Small intestine (tissue), 7 donors: ENCODE measurements at regions not wholly inside any gene's neighbourhood (a gene's known extent, or its start where the extent isn't known, plus 50 kb on each side); places are given as distances from the start of the nearest gene placed in this dataset.
"Not testable (repeated sequence)": the region's sequence is repeated elsewhere in the genome, so short reads cannot be mapped to it uniquely, and the experiment has no call there.

Experiments used
- DNase-seq, 2 donors: peaks; one replicate each; pipeline versions ENCODE4 v3.0.0 to v3.0.0-alpha.2; 2013
- FAIRE-seq: peaks from 2 replicates; lab custom pipeline; 2012; peaks lifted over from hg19 to GRCh38; lab: Jason Lieb, UNC
- H3K27ac ChIP-seq, 3 donors: one replicate each; pipeline ENCODE4 v1.5.1; 2013; ENCODE audit warnings: low read length in 2 of 3, mild to moderate bottlenecking in 2 of 3, control low read depth in 1 of 3, inconsistent platforms in 1 of 3, low read depth in 1 of 3, moderate library complexity in 1 of 3
- H3K27me3 ChIP-seq, 3 donors: one replicate each; pipeline ENCODE4 v1.6.1; 2013; ENCODE audit warnings: low read length in 3 of 3, inconsistent platforms in 1 of 3; ENCODE audit not compliant: control insufficient read depth in 3 of 3, insufficient read depth in 3 of 3
- H3K36me3 ChIP-seq, 3 donors: one replicate each; pipeline ENCODE4 v1.6.1; 2013; ENCODE audit warnings: low read length in 3 of 3, inconsistent platforms in 1 of 3, low read depth in 1 of 3, mild to moderate bottlenecking in 1 of 3, moderate library complexity in 1 of 3; ENCODE audit not compliant: control insufficient read depth in 3 of 3, insufficient read depth in 2 of 3
- H3K4me1 ChIP-seq, 3 donors: one replicate each; pipeline ENCODE4 v1.6.1; 2013; ENCODE audit warnings: low read length in 2 of 3, inconsistent platforms in 1 of 3, low read depth in 1 of 3, mild to moderate bottlenecking in 1 of 3, moderate library complexity in 1 of 3; ENCODE audit not compliant: control insufficient read depth in 3 of 3, insufficient read depth in 2 of 3
- H3K4me3 ChIP-seq, 3 donors: one replicate each; pipeline ENCODE4 v1.5.1; 2013; ENCODE audit warnings: low read length in 3 of 3, control low read depth in 1 of 3, inconsistent platforms in 1 of 3, low read depth in 1 of 3, mild to moderate bottlenecking in 1 of 3, moderate library complexity in 1 of 3
- H3K9me3 ChIP-seq, 2 donors: one replicate each; pipeline ENCODE4 v1.6.1; 2013; ENCODE audit warnings: low read depth in 1 of 2, low read length in 1 of 2; ENCODE audit not compliant: control insufficient read depth in 2 of 2, insufficient read depth in 1 of 2
- WGBS, 3 donors: extraction: QIAGEN DNeasy Blood & Tissue Kit; methylation state at CpG; one replicate each; pipeline ENCODE4 v1.1.7; 2013; 5-methylcytosine and 5-hydroxymethylcytosine counted together
- donor health status: healthy with polysubstance abuse.
- donor health status: control.
- donor health status: control.
- donor health status: Bipolar disorder and iron deficiency.
- donor health status: healthy.

GRCh38 chr9:65421486-65421885, 136.5 kb upstream of the FOXD4L5 start:
- H3K36me3 ChIP-seq, H3K4me1 ChIP-seq, FAIRE-seq, H3K4me3 ChIP-seq, H3K27me3 ChIP-seq, H3K9me3 ChIP-seq, DNase-seq, H3K27ac ChIP-seq: not testable (repeated sequence)
- WGBS, 3 donors, result 61 to 71% (median 68%) methylated on average over 2 of the region's 2 CpGs

DNA sequence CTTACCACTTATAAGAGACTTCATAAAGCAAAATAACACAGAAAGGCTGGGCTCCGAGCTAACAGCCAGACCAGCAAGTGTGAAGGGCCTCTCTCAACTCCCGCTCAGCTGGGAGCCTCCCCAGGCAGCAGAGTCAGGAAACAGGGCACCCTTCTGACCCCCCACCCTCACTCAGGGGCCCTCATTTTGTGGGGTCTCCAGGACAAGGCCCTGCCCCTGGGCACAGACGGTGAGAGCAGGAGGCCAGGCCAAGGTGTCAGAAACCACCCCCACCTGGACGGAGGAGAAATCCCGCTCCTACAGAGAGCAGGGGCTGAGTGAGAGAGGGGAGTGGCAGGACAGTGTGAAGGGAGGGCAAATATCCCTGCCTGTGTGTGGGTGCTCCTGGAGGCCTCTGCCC, 135.8 kb upstream of the FOXD4L5 start:
- WGBS, 3 donors, result 69 to 83% (median 76%) methylated on average over 5 of the region's 5 CpGs
- FAIRE-seq (no peak), DNase-seq (no peak)
- Histone ChIP-seq H3K27me3 (no peaks in the 10 kb centered on the region), H3K4me1 (no peaks in the 10 kb centered on the region), H3K36me3 (no peaks in the 10 kb centered on the region), H3K4me3 (no peak overlapping the region), H3K27ac (no peak overlapping the region), H3K9me3 (peaks cover 0 to 3% of the 10 kb centered on the region in 2 donors)

DNA sequence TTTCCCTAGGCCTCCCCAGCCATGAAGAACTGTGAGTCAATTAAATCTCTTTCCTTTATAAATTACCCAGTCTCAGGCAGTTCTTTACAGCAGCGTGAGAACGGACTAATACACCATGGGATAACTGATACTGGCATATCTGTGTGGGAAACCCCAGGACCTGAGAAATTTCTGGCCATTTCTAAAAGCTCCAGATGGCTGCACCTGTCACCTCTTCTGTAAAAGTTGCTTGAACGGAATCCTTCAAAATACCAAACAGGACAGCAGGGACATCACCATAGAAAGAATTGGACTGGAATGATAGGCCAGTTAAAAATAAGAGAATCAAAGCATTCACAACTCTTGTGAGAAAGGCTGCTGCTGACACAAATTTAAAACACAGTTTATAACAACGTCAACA, 134.0 kb upstream of the FOXD4L5 start:
- 62 to 69% (median 66%) methylated on average over 4 of the region's 4 CpGs for WGBS, 3 donors
- not testable (repeated sequence) for FAIRE-seq, H3K9me3 ChIP-seq, H3K4me1 ChIP-seq, H3K36me3 ChIP-seq, H3K27me3 ChIP-seq, H3K27ac ChIP-seq, H3K4me3 ChIP-seq, DNase-seq

GRCh38 chr9:65416948-65417347, 131.9 kb upstream of the FOXD4L5 start:
- H3K4me1 ChIP-seq, H3K9me3 ChIP-seq, H3K4me3 ChIP-seq, H3K36me3 ChIP-seq, DNase-seq, FAIRE-seq, H3K27ac ChIP-seq, H3K27me3 ChIP-seq: not testable (repeated sequence)
- WGBS, 3 donors, result 54 to 61% (median 55%) methylated on average over 7 of the region's 7 CpGs

GRCh38 chr9:65414249-65414648, 129.2 kb upstream of the FOXD4L5 start:
- not testable (repeated sequence) for FAIRE-seq
- 48 to 54% (median 48%) methylated on average over 4 of the region's 4 CpGs for WGBS, 3 donors

DNA sequence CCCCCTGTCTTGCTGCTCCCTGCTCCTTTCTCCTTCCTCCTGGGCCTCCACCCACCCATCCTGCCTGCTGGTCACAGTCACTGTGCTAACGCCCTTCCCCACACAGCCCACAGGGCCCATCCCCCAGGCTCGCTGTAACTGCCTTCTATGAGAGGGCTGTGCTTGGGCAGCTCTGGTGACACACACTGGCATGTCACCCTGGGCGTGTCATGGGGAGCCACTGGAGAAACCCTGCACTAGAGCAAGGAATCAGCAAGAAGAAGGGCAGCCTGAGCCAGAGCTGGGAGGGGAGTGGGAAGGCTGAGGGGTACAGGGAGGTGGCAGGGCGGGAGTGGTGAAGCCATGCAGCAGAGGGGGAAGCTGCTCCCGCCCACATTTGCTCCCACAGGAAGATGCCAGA, 128.4 kb upstream of the FOXD4L5 start:
- H3K4me1 ChIP-seq, FAIRE-seq, H3K27me3 ChIP-seq, H3K4me3 ChIP-seq, DNase-seq, H3K27ac ChIP-seq, H3K36me3 ChIP-seq: not testable (repeated sequence)
- peaks cover 4 to 11% of the 10 kb centered on the region in 2 donors for H3K9me3 ChIP-seq
- 58 to 72% (median 65%) methylated on average over 5 of the region's 5 CpGs for WGBS, 3 donors

More at GRCh38 chr9:65414249-65414648, 129.2 kb upstream of the FOXD4L5 start:
- H3K4me3 ChIP-seq, H3K27me3 ChIP-seq, H3K36me3 ChIP-seq, DNase-seq, H3K4me1 ChIP-seq, H3K27ac ChIP-seq: not testable (repeated sequence)
- H3K9me3 ChIP-seq, result peaks cover 4 to 11% of the 10 kb centered on the region in 2 donors

DNA sequence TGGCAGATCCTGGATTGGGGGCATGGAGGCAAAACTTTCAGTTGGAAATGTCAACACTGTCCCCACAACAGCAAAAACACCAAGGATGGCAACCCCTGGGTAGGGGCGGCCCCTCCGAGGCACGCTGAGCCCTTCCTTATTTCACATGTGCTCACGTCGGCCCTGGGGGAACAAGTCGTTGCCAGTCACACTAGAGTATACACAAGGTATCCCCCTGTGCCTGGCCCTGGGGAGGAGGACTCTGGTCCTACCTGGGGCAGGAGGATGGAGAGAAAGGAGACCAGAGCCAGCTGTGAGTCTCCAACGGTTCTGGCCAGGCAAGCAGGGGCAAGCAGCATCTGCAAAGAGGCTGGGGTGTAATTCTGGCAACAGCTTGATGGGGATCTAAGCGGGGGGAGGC, 126.9 kb upstream of the FOXD4L5 start:
- H3K27me3 ChIP-seq, result no peaks in the 10 kb centered on the region
- FAIRE-seq (no peak), DNase-seq (no peak)
- 73 to 77% (median 77%) methylated on average over 8 of the region's 8 CpGs for WGBS, 3 donors
- no peaks in the 10 kb centered on the region for H3K36me3 ChIP-seq
- no peak overlapping the region for H3K4me3 ChIP-seq
- no peak overlapping the region for H3K27ac ChIP-seq
- no peaks in the 10 kb centered on the region for H3K4me1 ChIP-seq
- H3K9me3 ChIP-seq, result peaks cover 4 to 11% of the 10 kb centered on the region in 2 donors

GRCh38 chr9:65411336-65411735, 126.3 kb upstream of the FOXD4L5 start:
- DNase-seq (no peak), FAIRE-seq (no peak)
- Histone ChIP-seq H3K27ac (no peak overlapping the region), H3K4me3 (no peak overlapping the region), H3K9me3 (peaks cover 4 to 11% of the 10 kb centered on the region in 2 donors), H3K36me3 (no peaks in the 10 kb centered on the region), H3K4me1 (no peaks in the 10 kb centered on the region), H3K27me3 (no peaks in the 10 kb centered on the region)
- 84 to 89% (median 88%) methylated on average over 9 of the region's 9 CpGs for WGBS, 3 donors

- Histone ChIP-seq H3K27ac (no peak overlapping the region), H3K4me1 (no peaks in the 10 kb centered on the region), H3K9me3 (peaks cover 4 to 11% of the 10 kb centered on the region in 2 donors), H3K36me3 (no peaks in the 10 kb centered on the region), H3K4me3 (no peak overlapping the region), H3K27me3 (no peaks in the 10 kb centered on the region)
- 76 to 77% (median 76%) methylated on average over 14 of the region's 14 CpGs for WGBS, 3 donors
- FAIRE-seq (no peak), DNase-seq (no peak)
These were observed 125.9 kb upstream of the FOXD4L5 start for GRCh38 chr9:65410926-65411325.
